ENCODE measurements at regions not wholly inside any gene's neighbourhood (a gene's known extent, or its start where the extent isn't known, plus 50 kb on each side); places are given as distances from the start of the nearest gene placed in this dataset.
A peak's percentile ranks its signal among the peaks of the same experiment; 100 is the strongest.
"Not testable (repeated sequence)": the region's sequence is repeated elsewhere in the genome, so short reads cannot be mapped to it uniquely, and the experiment has no call there.

- peaks cover 22% of the 10 kb centered on the region for H3K36me3 Mint-ChIP-seq (ENCODE audit: insufficient read depth, unreplicated experiment)
- H3K27me3 Mint-ChIP-seq (ENCODE audit: insufficient read depth, unreplicated experiment); POLR2A ChIA-PET; H3K4me3 Mint-ChIP-seq (ENCODE audit: unreplicated experiment); intact Hi-C loops (cut with micrococcal nuclease); H3K9me3 Mint-ChIP-seq (ENCODE audit: unreplicated experiment): not testable (repeated sequence)
- BruUV-seq (replicated peaks), result TSS peak; percentile 18
- DNase-seq (ENCODE audit: unreplicated experiment), result peak; percentile 87
- H3K4me1 Mint-ChIP-seq (ENCODE audit: insufficient read depth, unreplicated experiment), result peaks cover 18% of the 10 kb centered on the region
- CTCF ChIA-PET, result interaction anchor here (0.6 to 0.7 kb wide), 2 partner anchors 58 to 378 kb away, joined by 3 read pairs; no protein-coding TSS in a partner anchor
- H3K27ac Mint-ChIP-seq (ENCODE audit: low read depth, unreplicated experiment), result peak overlapping the region; percentile 75
Measured at GRCh38 chr7:55698607-55699449, 126.5 kb upstream of the VOPP1 start.

GRCh38 chr7:55695893-55696701 is 123.8 kb upstream of the VOPP1 start:
- BruUV-seq (replicated peaks); intact Hi-C loops (cut with micrococcal nuclease); POLR2A ChIA-PET; DNase-seq (ENCODE audit: unreplicated experiment); H3K27ac Mint-ChIP-seq (ENCODE audit: low read depth, unreplicated experiment); H3K27me3 Mint-ChIP-seq (ENCODE audit: insufficient read depth, unreplicated experiment); CTCF ChIA-PET; H3K4me3 Mint-ChIP-seq (ENCODE audit: unreplicated experiment); H3K9me3 Mint-ChIP-seq (ENCODE audit: unreplicated experiment): not testable (repeated sequence)
- peaks cover 11% of the 10 kb centered on the region for H3K36me3 Mint-ChIP-seq (ENCODE audit: insufficient read depth, unreplicated experiment)
- peaks cover 24% of the 10 kb centered on the region for H3K4me1 Mint-ChIP-seq (ENCODE audit: insufficient read depth, unreplicated experiment)

- intact Hi-C loops (cut with micrococcal nuclease); H3K27me3 Mint-ChIP-seq (ENCODE audit: insufficient read depth, unreplicated experiment): not testable (repeated sequence)
- H3K27ac Mint-ChIP-seq (ENCODE audit: low read depth, unreplicated experiment), result peak overlapping the region; percentile 55
Measured at GRCh38 chr7:55694484-55694883, 122.2 kb upstream of the VOPP1 start.

GRCh38 chr7:55688684-55689681 is 116.7 kb upstream of the VOPP1 start:
- CTCF ChIA-PET; H3K9me3 Mint-ChIP-seq (ENCODE audit: unreplicated experiment); POLR2A ChIA-PET; intact Hi-C loops (cut with micrococcal nuclease); BruUV-seq (replicated peaks); DNase-seq (ENCODE audit: unreplicated experiment); H3K4me1 Mint-ChIP-seq (ENCODE audit: insufficient read depth, unreplicated experiment); H3K36me3 Mint-ChIP-seq (ENCODE audit: insufficient read depth, unreplicated experiment); H3K4me3 Mint-ChIP-seq (ENCODE audit: unreplicated experiment); H3K27me3 Mint-ChIP-seq (ENCODE audit: insufficient read depth, unreplicated experiment): not testable (repeated sequence)
- H3K27ac Mint-ChIP-seq (ENCODE audit: low read depth, unreplicated experiment), result peak overlapping the region; percentile 19

More at GRCh38 chr7:55694484-55694883, 122.2 kb upstream of the VOPP1 start:
- peak; percentile 54 for DNase-seq (ENCODE audit: unreplicated experiment)
- BruUV-seq (replicated peaks); H3K4me3 Mint-ChIP-seq (ENCODE audit: unreplicated experiment); CTCF ChIA-PET; H3K9me3 Mint-ChIP-seq (ENCODE audit: unreplicated experiment): not testable (repeated sequence)
- POLR2A ChIA-PET, result interaction anchor here (1.0 kb wide), 1 partner anchor 271 kb away, joined by 3 read pairs; no protein-coding TSS in a partner anchor
- Mint-ChIP-seq H3K4me1 (ENCODE audit: insufficient read depth, unreplicated experiment) (peaks cover 24% of the 10 kb centered on the region), H3K36me3 (ENCODE audit: insufficient read depth, unreplicated experiment) (peaks cover 11% of the 10 kb centered on the region)

GRCh38 chr7:55688261-55688660 is 116.0 kb upstream of the VOPP1 start:
- BruUV-seq (replicated peaks); CTCF ChIA-PET; H3K4me3 Mint-ChIP-seq (ENCODE audit: unreplicated experiment): not testable (repeated sequence)

GRCh38 chr7:55687252-55687651 is 115.0 kb upstream of the VOPP1 start:
- DNase-seq (ENCODE audit: unreplicated experiment); H3K36me3 Mint-ChIP-seq (ENCODE audit: insufficient read depth, unreplicated experiment); BruUV-seq (replicated peaks); POLR2A ChIA-PET; H3K4me1 Mint-ChIP-seq (ENCODE audit: insufficient read depth, unreplicated experiment); intact Hi-C loops (cut with micrococcal nuclease); H3K4me3 Mint-ChIP-seq (ENCODE audit: unreplicated experiment); H3K27ac Mint-ChIP-seq (ENCODE audit: low read depth, unreplicated experiment); CTCF ChIA-PET; H3K9me3 Mint-ChIP-seq (ENCODE audit: unreplicated experiment); H3K27me3 Mint-ChIP-seq (ENCODE audit: insufficient read depth, unreplicated experiment): not testable (repeated sequence)

More at GRCh38 chr7:55688261-55688660, 116.0 kb upstream of the VOPP1 start:
- H3K9me3 Mint-ChIP-seq (ENCODE audit: unreplicated experiment); DNase-seq (ENCODE audit: unreplicated experiment); H3K27me3 Mint-ChIP-seq (ENCODE audit: insufficient read depth, unreplicated experiment); POLR2A ChIA-PET; H3K36me3 Mint-ChIP-seq (ENCODE audit: insufficient read depth, unreplicated experiment); intact Hi-C loops (cut with micrococcal nuclease); H3K4me1 Mint-ChIP-seq (ENCODE audit: insufficient read depth, unreplicated experiment): not testable (repeated sequence)
- peak overlapping the region; percentile 19 for H3K27ac Mint-ChIP-seq (ENCODE audit: low read depth, unreplicated experiment)

- intact Hi-C loops (cut with micrococcal nuclease); POLR2A ChIA-PET; H3K27me3 Mint-ChIP-seq (ENCODE audit: insufficient read depth, unreplicated experiment); DNase-seq (ENCODE audit: unreplicated experiment); H3K4me3 Mint-ChIP-seq (ENCODE audit: unreplicated experiment); H3K9me3 Mint-ChIP-seq (ENCODE audit: unreplicated experiment); BruUV-seq (replicated peaks); CTCF ChIA-PET; H3K4me1 Mint-ChIP-seq (ENCODE audit: insufficient read depth, unreplicated experiment); H3K36me3 Mint-ChIP-seq (ENCODE audit: insufficient read depth, unreplicated experiment); H3K27ac Mint-ChIP-seq (ENCODE audit: low read depth, unreplicated experiment): not testable (repeated sequence)
Measured at GRCh38 chr7:55686771-55687170, 114.5 kb upstream of the VOPP1 start.

- DNase-seq (ENCODE audit: unreplicated experiment); H3K9me3 Mint-ChIP-seq (ENCODE audit: unreplicated experiment); CTCF ChIA-PET; POLR2A ChIA-PET; H3K36me3 Mint-ChIP-seq (ENCODE audit: insufficient read depth, unreplicated experiment); H3K4me1 Mint-ChIP-seq (ENCODE audit: insufficient read depth, unreplicated experiment); BruUV-seq (replicated peaks); H3K27me3 Mint-ChIP-seq (ENCODE audit: insufficient read depth, unreplicated experiment); H3K27ac Mint-ChIP-seq (ENCODE audit: low read depth, unreplicated experiment); H3K4me3 Mint-ChIP-seq (ENCODE audit: unreplicated experiment); intact Hi-C loops (cut with micrococcal nuclease): not testable (repeated sequence)
Measured at GRCh38 chr7:55683501-55683900, 111.2 kb upstream of the VOPP1 start.

Measured in MCF 10A (cell line).